ENCODE measurements at regions not wholly inside any gene's neighbourhood (a gene's known extent, or its start where the extent isn't known, plus 50 kb on each side); places are given as distances from the start of the nearest gene placed in this dataset.

GRCh38 chr9:135016037-135016640, 71.3 kb upstream of the OLFM1 start:
- TF ChIP-seq EP300 (IDR thresholded peaks at IDR 0.05): no peak
- TF ChIP-seq, protein P1, sequence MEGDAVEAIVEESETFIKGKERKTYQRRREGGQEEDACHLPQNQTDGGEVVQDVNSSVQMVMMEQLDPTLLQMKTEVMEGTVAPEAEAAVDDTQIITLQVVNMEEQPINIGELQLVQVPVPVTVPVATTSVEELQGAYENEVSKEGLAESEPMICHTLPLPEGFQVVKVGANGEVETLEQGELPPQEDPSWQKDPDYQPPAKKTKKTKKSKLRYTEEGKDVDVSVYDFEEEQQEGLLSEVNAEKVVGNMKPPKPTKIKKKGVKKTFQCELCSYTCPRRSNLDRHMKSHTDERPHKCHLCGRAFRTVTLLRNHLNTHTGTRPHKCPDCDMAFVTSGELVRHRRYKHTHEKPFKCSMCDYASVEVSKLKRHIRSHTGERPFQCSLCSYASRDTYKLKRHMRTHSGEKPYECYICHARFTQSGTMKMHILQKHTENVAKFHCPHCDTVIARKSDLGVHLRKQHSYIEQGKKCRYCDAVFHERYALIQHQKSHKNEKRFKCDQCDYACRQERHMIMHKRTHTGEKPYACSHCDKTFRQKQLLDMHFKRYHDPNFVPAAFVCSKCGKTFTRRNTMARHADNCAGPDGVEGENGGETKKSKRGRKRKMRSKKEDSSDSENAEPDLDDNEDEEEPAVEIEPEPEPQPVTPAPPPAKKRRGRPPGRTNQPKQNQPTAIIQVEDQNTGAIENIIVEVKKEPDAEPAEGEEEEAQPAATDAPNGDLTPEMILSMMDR (IDR thresholded peaks at IDR 0.05): no peak
